Neural cell (in vitro differentiated cells): ENCODE measurements at regions not wholly inside any gene's neighbourhood (a gene's known extent, or its start where the extent isn't known, plus 50 kb on each side); places are given as distances from the start of the nearest gene placed in this dataset.

Experiments
- H2AFZ ChIP-seq: fragments of 200-600, 300-800 bp; sonication (generic), shearing (Covaris generic); 2 replicates; pipeline ENCODE4 v1.6.0; 2014; ENCODE audit warnings: low read depth, mild to moderate bottlenecking, antibody characterized with exemption, low read length, moderate library complexity
- H3F3A ChIP-seq: fragments of 200-600 bp; shearing (Covaris generic); 2 replicates; pipeline ENCODE4 v1.6.1; 2016; ENCODE audit warnings: mild to moderate bottlenecking, moderate library complexity, mixed read lengths, antibody characterized with exemption, low read length; ENCODE audit not compliant: insufficient read depth, poor library complexity, severe bottlenecking
- H3K27ac ChIP-seq: fragments of 200-600, 300-800 bp; sonication (generic), shearing (Covaris generic); 2 replicates; pipeline ENCODE4 v1.5.1; 2014; ENCODE audit warnings: mild to moderate bottlenecking, low read length, moderate library complexity
- H3K27me3 ChIP-seq: fragments of 300-800, 200-600 bp; sonication (generic), shearing (Covaris generic); 2 replicates; pipeline ENCODE4 v1.6.0; 2014; ENCODE audit warnings: mild to moderate bottlenecking, low read depth, low read length, moderate library complexity; ENCODE audit not compliant: insufficient read depth
- H3K36me3 ChIP-seq: fragments of 300-800, 200-600 bp; sonication (generic), shearing (Covaris generic); 2 replicates; pipeline ENCODE4 v1.5.1; 2014; ENCODE audit warnings: mild to moderate bottlenecking, antibody characterized with exemption, low read length, moderate library complexity; ENCODE audit not compliant: insufficient read depth
- H3K4me2 ChIP-seq: fragments of 300-800, 200-600 bp; sonication (generic), shearing (Covaris generic); 2 replicates; pipeline ENCODE4 v1.6.0; 2014; ENCODE audit warnings: mild to moderate bottlenecking, low read length
- H3K4me3 ChIP-seq: fragments of 300-800, 200-600 bp; sonication (generic), shearing (Covaris generic); 2 replicates; pipeline ENCODE4 v1.5.1; 2014; ENCODE audit warnings: mild to moderate bottlenecking, low read length, moderate library complexity
- H3K79me2 ChIP-seq: fragments of 200-600 bp; shearing (Covaris generic); replicated peaks from 2 replicates; pipeline ENCODE4 v1.6.0; 2014; ENCODE audit warnings: mild to moderate bottlenecking, low read length, moderate library complexity; ENCODE audit not compliant: insufficient read depth
- H3K9ac ChIP-seq: fragments of 300-800, 200-600 bp; sonication (generic), shearing (Covaris generic); 2 replicates; pipeline ENCODE4 v1.6.1; 2016; ENCODE audit warnings: mild to moderate bottlenecking, low read length, mixed read lengths
- H3K9me2 ChIP-seq: fragments of 200-600 bp; shearing (Covaris generic); 2 replicates; pipeline ENCODE4 v1.6.1; 2016; ENCODE audit warnings: mild to moderate bottlenecking, low read length, mixed read lengths; ENCODE audit not compliant: insufficient read depth
- H3K9me3 ChIP-seq: fragments of 200-600, 300-800 bp; sonication (generic), shearing (Covaris generic); 2 replicates; pipeline ENCODE4 v1.6.1; 2016; ENCODE audit warnings: mild to moderate bottlenecking, mixed run types, low read length, moderate library complexity, mixed read lengths
- H4K20me1 ChIP-seq: fragments of 200-600 bp; shearing (Covaris generic); 2 replicates; pipeline ENCODE4 v1.6.1; 2016; ENCODE audit warnings: mild to moderate bottlenecking, mixed run types; ENCODE audit not compliant: insufficient read depth
- CTCF ChIP-seq: fragments of 450-650 bp; IDR thresholded peaks from 2 replicates; pipeline ENCODE4 v1.5.1; 2014; ENCODE audit warnings: antibody characterized with exemption, mild to moderate bottlenecking, moderate library complexity; ENCODE audit not compliant: poor library complexity, severe bottlenecking
- EP300 ChIP-seq: fragments of 450-650 bp; conservative IDR thresholded peaks from 2 replicates; pipeline ENCODE4 v1.6.1; 2014; ENCODE audit warnings: antibody characterized with exemption, mild to moderate bottlenecking, moderate library complexity; ENCODE audit not compliant: poor library complexity, severe bottlenecking
- EZH2 ChIP-seq: fragments of 200-600, 300-800 bp; shearing (Covaris generic), sonication (generic); IDR thresholded peaks from 2 replicates; pipeline ENCODE4 v1.6.1; 2014; ENCODE audit warnings: antibody characterized with exemption, low read length, borderline replicate concordance, mild to moderate bottlenecking; ENCODE audit not compliant: insufficient read depth, poor library complexity, severe bottlenecking
- MXI1 ChIP-seq: fragments of 450-650 bp; conservative IDR thresholded peaks from 2 replicates; pipeline ENCODE4 v1.6.1; 2014; ENCODE audit warnings: antibody characterized with exemption, mild to moderate bottlenecking; ENCODE audit not compliant: poor library complexity, severe bottlenecking
- POLR2AphosphoS5 ChIP-seq: IDR thresholded peaks from 2 replicates; pipeline ENCODE4 v1.6.1; 2012
- RAD21 ChIP-seq: fragments of 450-650 bp; conservative IDR thresholded peaks from 2 replicates; pipeline ENCODE4 v1.6.1; 2014; ENCODE audit warnings: antibody characterized with exemption, mild to moderate bottlenecking, moderate library complexity
- REST ChIP-seq: IDR thresholded peaks from 2 replicates; pipeline ENCODE4 v1.6.1; 2012; ENCODE audit warnings: borderline replicate concordance
- SMC3 ChIP-seq: fragments of 450-650 bp; conservative IDR thresholded peaks from 2 replicates; pipeline ENCODE4 v1.6.1; 2014; ENCODE audit warnings: antibody characterized with exemption, mild to moderate bottlenecking, moderate library complexity; ENCODE audit not compliant: poor library complexity
- TAF1 ChIP-seq: IDR thresholded peaks from 2 replicates; pipeline ENCODE4 v1.6.1; 2012; ENCODE audit warnings: low read depth

- Histone ChIP-seq H3K9me3 (no peaks in the 10 kb centered on the region), H3K9ac (no peak overlapping the region), H3K4me2 (no peak overlapping the region), H3F3A (no peaks in the 10 kb centered on the region), H3K27me3 (no peaks in the 10 kb centered on the region), H3K27ac (no peak overlapping the region), H3K4me3 (no peak overlapping the region), H3K79me2 (no peaks in the 10 kb centered on the region), H3K9me2 (no peaks in the 10 kb centered on the region), H3K36me3 (no peaks in the 10 kb centered on the region), H4K20me1 (no peaks in the 10 kb centered on the region), H2AFZ (no peak overlapping the region)
- no peak for TF ChIP-seq EP300
These were observed 218.1 kb downstream of the HNMT start for GRCh38 chr2:138182250-138182936.

- H3F3A ChIP-seq, result no peaks in the 10 kb centered on the region
- H4K20me1 ChIP-seq, result no peaks in the 10 kb centered on the region
- H3K79me2 ChIP-seq, result no peaks in the 10 kb centered on the region
- no peak overlapping the region for H3K4me3 ChIP-seq
- H3K4me2 ChIP-seq, result no peak overlapping the region
- no peak for TF ChIP-seq MXI1
- TF ChIP-seq EP300, result no peak
- no peak for TF ChIP-seq TAF1
- no peak for TF ChIP-seq RAD21
- TF ChIP-seq REST, result no peak
- H3K27me3 ChIP-seq, result no peaks in the 10 kb centered on the region
- H3K36me3 ChIP-seq, result no peaks in the 10 kb centered on the region
- H2AFZ ChIP-seq, result no peak overlapping the region
- no peaks in the 10 kb centered on the region for H3K9me3 ChIP-seq
- no peaks in the 10 kb centered on the region for H3K9me2 ChIP-seq
- H3K9ac ChIP-seq, result no peak overlapping the region
- H3K27ac ChIP-seq, result no peak overlapping the region
These were observed 218.7 kb downstream of the HNMT start for GRCh38 chr2:138182937-138183312.

GRCh38 chr2:138183705-138184104 is 219.4 kb downstream of the HNMT start:
- Histone ChIP-seq H3K9ac (no peak overlapping the region), H4K20me1 (no peaks in the 10 kb centered on the region), H3K9me3 (no peaks in the 10 kb centered on the region), H2AFZ (no peak overlapping the region), H3K9me2 (no peaks in the 10 kb centered on the region), H3K36me3 (no peaks in the 10 kb centered on the region), H3K27ac (no peak overlapping the region), H3K27me3 (no peaks in the 10 kb centered on the region), H3K4me2 (no peak overlapping the region), H3F3A (no peaks in the 10 kb centered on the region), H3K4me3 (no peak overlapping the region), H3K79me2 (no peaks in the 10 kb centered on the region)
- no peak for TF ChIP-seq RAD21
- no peak for TF ChIP-seq CTCF
- no peak for TF ChIP-seq EP300
- TF ChIP-seq POLR2AphosphoS5, result no peak
- no peak for TF ChIP-seq SMC3
- no peak for TF ChIP-seq MXI1
- no peak for TF ChIP-seq EZH2
- no peak for TF ChIP-seq TAF1
- no peak for TF ChIP-seq REST
